Stomach (tissue), 4 donors: ENCODE measurements at regions not wholly inside any gene's neighbourhood (a gene's known extent, or its start where the extent isn't known, plus 50 kb on each side); places are given as distances from the start of the nearest gene placed in this dataset.

ENCODE experiments used
- CTCF ChIP-seq, 7 experiments: fragments of 450-650 bp in 4 of 7; fragments of 200-600 bp in 3 of 7; sonication (generic) in 3 of 7; IDR thresholded peaks; one replicate each; pipeline ENCODE4 v1.5.1; 2016 to 2019; ENCODE audit warnings: antibody characterized with exemption in 7 of 7, control low read depth in 2 of 7, mild to moderate bottlenecking in 1 of 7
- EP300 ChIP-seq: sonication (generic); formaldehyde crosslinking; IDR thresholded peaks from one replicate; pipeline ENCODE4 v1.6.1; 2017; ENCODE audit warnings: antibody characterized with exemption
- POLR2A ChIP-seq, 4 donors: fragments of 450-650 bp; IDR thresholded peaks; one replicate each; pipeline ENCODE4 v1.6.1; 2016; ENCODE audit warnings: antibody characterized with exemption in 4 of 4, control low read depth in 2 of 4, mild to moderate bottlenecking in 1 of 4, moderate library complexity in 1 of 4
- POLR2AphosphoS5 ChIP-seq, 3 donors: sonication (generic); formaldehyde crosslinking; IDR thresholded peaks; one replicate each; pipeline ENCODE4 v1.6.1; 2016; ENCODE audit warnings: antibody characterized with exemption in 3 of 3

- no peak for TF ChIP-seq CTCF (IDR thresholded peaks at IDR 0.05)
- TF ChIP-seq POLR2A (IDR thresholded peaks at IDR 0.05) = no peak
- no peak for TF ChIP-seq POLR2AphosphoS5 (IDR thresholded peaks at IDR 0.05)
- no peak for TF ChIP-seq EP300
These were observed 175.4 kb upstream of the LHX5 start for GRCh38 chr12:113647048-113647447.
